ENCODE measurements at regions not wholly inside any gene's neighbourhood (a gene's known extent, or its start where the extent isn't known, plus 50 kb on each side); places are given as distances from the start of the nearest gene placed in this dataset.

GRCh38 chr6:150712505-150713252 lies 113.0 kb downstream of the PLEKHG1 start:
- DNase-seq (ENCODE audit: low spot score) = no peak

GRCh38 chr6:150713487-150713886 lies 113.8 kb downstream of the PLEKHG1 start:
- DNase-seq (ENCODE audit: low spot score) = no peak

- no peak for DNase-seq (ENCODE audit: low spot score)
Measured at GRCh38 chr6:150713931-150714330, 114.2 kb downstream of the PLEKHG1 start.

DNA sequence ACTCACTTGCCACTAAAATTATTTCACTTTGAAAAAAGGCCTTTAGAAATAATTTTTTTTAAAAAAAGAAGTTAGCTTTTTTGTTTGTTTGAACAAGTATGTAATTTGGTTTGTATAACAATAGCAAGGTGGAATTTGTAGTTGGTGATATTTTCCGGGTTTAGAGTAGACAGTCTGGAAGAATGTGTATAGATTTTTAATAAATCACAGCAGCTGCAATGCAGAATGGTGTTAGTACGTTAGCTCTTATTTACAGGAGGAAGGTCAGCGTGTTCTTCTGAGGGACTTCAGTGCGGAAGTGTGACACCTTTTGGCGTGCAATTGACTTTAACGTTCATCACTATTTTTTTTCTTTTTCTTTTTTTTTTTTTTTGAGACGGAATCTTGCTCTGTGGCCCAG lies 115.4 kb downstream of the PLEKHG1 start:
- no peak for DNase-seq (ENCODE audit: low spot score)

GRCh38 chr6:150717419-150717818 lies 117.7 kb downstream of the PLEKHG1 start:
- no peak for DNase-seq (ENCODE audit: low spot score)

GRCh38 chr6:150719099-150719766 lies 119.5 kb downstream of the PLEKHG1 start:
- no peak for DNase-seq (ENCODE audit: low spot score)

DNA sequence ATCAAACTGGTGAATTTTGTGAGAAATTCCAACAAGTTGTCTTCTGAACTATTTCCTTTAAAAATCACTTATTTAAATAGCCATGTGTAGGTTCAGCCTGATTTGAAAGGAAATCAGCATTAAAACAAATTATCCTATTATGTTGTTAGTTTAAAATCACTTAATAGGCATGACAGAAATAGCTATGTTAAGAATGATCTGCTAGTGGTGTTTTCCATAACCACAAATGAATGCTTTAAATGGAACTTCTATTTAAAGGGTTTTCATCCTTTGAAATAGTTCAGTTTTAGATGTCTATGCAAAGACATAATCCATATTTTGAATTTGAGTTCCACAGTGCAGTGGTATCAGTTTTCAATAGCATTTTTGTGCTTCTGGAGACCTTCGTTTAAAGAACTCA lies 120.1 kb downstream of the PLEKHG1 start:
- DNase-seq (ENCODE audit: low spot score) = no peak

DNA sequence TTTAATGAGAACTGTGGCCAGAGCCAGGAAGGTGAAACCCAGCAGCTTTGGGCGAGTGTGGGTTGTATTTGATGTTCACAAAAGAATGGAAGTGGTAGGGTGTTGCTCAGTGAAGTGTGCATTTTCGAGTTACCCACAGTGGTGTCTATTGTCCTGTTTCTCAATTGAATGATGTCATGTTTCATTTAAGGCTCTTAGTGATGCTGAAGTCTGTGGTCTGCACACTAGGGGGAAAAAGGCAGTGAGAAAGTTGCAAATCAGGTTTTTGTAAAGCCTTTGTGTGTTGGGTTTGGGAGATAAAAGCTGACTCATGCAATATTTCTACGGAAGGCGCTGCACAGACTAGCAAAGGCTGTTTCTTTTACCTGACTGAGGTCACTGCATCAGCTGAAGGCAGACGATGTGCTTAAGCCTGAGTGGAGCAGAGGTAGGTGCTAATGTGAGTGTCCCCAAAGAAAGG lies 121.1 kb downstream of the PLEKHG1 start:
- DNase-seq (ENCODE audit: low spot score) = no peak

DNA sequence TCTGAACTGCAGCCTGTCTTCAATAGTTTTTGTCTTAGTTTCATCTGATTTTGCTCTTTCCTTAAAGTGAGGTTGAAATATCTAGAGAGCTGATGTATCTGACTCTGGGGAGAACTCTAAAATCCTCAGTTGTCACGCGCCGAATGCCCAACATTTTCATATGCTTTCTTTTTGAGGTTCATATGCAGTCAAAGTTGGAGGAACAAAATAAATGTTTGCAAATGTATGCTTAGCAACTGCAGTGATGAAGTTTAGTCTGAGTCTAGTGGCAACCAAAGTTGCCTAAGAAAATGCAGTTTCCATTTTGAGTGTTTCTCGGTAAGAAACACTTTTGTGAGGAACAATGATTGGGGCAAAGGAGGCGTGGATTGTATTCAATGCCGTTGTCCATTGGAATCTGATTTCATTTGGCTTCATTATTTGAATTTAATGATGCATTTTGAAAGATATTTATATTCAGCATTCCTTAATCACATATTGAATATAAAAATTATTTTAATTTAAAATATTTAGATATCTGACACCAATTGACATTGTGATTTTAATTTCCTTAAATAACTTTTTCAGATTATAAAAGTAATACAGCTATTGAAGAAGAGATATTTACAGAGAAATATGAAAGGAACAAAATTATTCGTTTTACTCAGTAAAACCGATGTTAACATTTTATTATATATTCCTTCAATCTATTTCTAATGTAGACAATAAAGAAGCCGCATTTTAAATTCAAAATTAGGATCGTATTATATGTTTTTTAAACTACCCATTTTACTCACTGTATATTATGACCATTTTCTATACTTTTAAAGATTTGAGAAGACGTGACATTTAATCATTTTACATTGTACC lies 122.0 kb downstream of the PLEKHG1 start:
- DNase-seq (ENCODE audit: low spot score) = no peak

GRCh38 chr6:150722614-150723344 lies 123.1 kb downstream of the PLEKHG1 start:
- no peak for DNase-seq (ENCODE audit: low spot score)

- no peak for DNase-seq (ENCODE audit: low spot score)
Measured at GRCh38 chr6:150723345-150723658, 123.6 kb downstream of the PLEKHG1 start.

GRCh38 chr6:150723857-150724256 lies 124.2 kb downstream of the PLEKHG1 start:
- DNase-seq (ENCODE audit: low spot score) = no peak

- DNase-seq (ENCODE audit: low spot score) = no peak
Measured at GRCh38 chr6:150725795-150726194, 126.1 kb downstream of the PLEKHG1 start.

DNA sequence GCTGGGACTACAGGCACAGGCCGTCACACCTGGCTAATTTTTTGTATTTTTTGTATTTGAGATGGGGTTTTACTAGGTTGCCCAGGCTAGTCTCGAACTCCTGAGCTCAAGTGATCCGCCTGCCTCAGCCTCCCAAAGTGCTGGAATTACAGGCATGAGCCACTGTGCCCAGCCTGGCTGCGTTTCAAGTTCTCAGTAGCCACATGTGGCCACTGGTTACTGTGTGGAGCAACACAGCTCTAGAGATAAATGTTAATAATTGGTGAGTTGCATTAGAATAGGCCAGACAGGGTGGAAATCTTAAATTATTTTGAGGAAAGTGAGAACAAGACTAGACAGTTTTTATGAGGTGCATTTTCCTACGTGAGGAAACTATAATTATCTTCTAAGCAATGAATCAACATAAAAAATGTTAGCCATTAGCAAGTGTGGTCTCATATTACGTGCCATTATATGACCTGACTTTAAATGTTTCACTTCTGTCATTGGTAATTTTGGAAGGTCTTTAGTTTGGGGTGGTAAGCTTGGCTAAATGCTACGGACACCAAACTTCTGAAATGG lies 129.6 kb downstream of the PLEKHG1 start:
- no peak for DNase-seq (ENCODE audit: low spot score)

- DNase-seq (ENCODE audit: low spot score) = no peak
Measured at GRCh38 chr6:150730801-150731457, 131.2 kb downstream of the PLEKHG1 start.

GRCh38 chr6:150732765-150733539 lies 132.6 kb upstream of the MTHFD1L start:
- DNase-seq (ENCODE audit: low spot score) = no peak

DNA sequence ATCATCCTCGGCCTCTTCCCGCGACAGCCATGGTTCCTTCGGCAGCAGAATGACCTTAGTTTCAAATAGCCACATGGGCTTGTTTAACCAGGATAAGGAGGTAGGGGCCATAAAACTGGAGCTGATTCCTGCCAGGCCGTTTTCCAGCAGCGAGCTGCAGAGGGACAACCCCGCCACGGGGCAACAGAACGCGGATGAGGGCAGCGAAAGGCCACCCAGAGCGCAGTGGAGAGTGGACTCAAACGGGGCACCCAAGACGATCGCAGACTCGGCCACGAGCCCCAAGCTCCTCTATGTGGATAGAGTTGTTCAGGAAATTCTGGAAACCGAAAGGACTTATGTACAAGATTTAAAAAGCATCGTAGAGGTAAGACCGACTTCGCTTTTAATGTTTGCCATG lies 131.8 kb upstream of the MTHFD1L start:
- no peak for DNase-seq (ENCODE audit: low spot score)

GRCh38 chr6:150734235-150734634 lies 131.3 kb upstream of the MTHFD1L start:
- no peak for DNase-seq (ENCODE audit: low spot score)

- DNase-seq (ENCODE audit: low spot score) = no peak
Measured at GRCh38 chr6:150735341-150735851, 130.1 kb upstream of the MTHFD1L start.

DNA sequence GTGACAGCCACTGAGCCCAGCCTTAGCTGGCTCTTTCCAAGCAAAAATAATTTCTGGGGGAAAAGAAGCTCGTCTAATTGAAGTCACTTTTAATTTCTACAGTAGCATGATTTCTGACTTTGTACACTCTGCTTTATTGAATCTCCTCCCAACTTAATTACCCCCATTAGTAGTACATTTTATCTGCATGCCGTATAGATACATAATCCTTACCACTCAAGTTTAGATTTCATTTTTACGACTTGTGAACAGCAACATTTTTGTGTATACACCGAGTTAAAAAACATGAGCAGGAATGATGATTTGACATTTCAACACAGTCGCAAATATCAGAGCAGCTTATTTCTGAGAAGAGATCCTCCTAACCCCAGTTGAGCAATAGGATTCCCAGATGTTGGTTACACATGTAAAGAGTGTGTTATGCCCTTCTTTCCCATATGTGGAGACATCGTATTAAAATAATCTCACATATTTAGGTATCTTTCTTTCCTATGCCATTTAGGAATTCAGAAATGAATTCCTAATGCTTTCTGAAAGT lies 127.3 kb upstream of the MTHFD1L start:
- DNase-seq (ENCODE audit: low spot score) = no peak

All from AG08396 (cell line).